MCF 10A (cell line): ENCODE measurements at regions not wholly inside any gene's neighbourhood (a gene's known extent, or its start where the extent isn't known, plus 50 kb on each side); places are given as distances from the start of the nearest gene placed in this dataset.
A peak's percentile ranks its signal among the peaks of the same experiment; 100 is the strongest.

Experiments used
- BruUV-seq: library from RNA; stranded (reverse); fragments of 400-500 nt; replicated peaks from 2 replicates; lab custom pipeline; 2021; lab: Mats Ljungman, UMichigan
- CTCF ChIA-PET: fragments of 300-600 bp; sonication (Branson Sonifier 250); formaldehyde crosslinking; extraction: SDS; loops from one replicate; lab custom pipeline; 2021; ENCODE audit warnings: antibody characterized with exemption, inconsistent platforms; lab: Yijun Ruan, JAX
- POLR2A ChIA-PET: fragments of 300-600, 350-650 bp; sonication (Branson Sonifier 250); formaldehyde crosslinking; extraction: SDS; loops from one replicate; lab custom pipeline; 2020; ENCODE audit warnings: antibody characterized with exemption, inconsistent platforms; lab: Yijun Ruan, JAX
- DNase-seq: peaks from one replicate; pipeline ENCODE4 v3.0.0-alpha.2; 2018; ENCODE audit not compliant: unreplicated experiment
- H3K27ac Mint-ChIP-seq: one replicate; pipeline ENCODE4 v1.8.0; 2022; ENCODE audit warnings: mild to moderate bottlenecking, low read depth, mixed read lengths; ENCODE audit not compliant: unreplicated experiment
- H3K27me3 Mint-ChIP-seq: one replicate; pipeline ENCODE4 v1.8.0; 2022; ENCODE audit warnings: mixed read lengths; ENCODE audit not compliant: insufficient read depth, unreplicated experiment
- H3K36me3 Mint-ChIP-seq: one replicate; pipeline ENCODE4 v1.8.0; 2022; ENCODE audit warnings: mild to moderate bottlenecking, moderate library complexity, mixed read lengths; ENCODE audit not compliant: insufficient read depth, unreplicated experiment
- H3K4me1 Mint-ChIP-seq: one replicate; pipeline ENCODE4 v1.8.0; 2022; ENCODE audit warnings: mixed read lengths; ENCODE audit not compliant: insufficient read depth, unreplicated experiment
- H3K4me3 Mint-ChIP-seq: one replicate; pipeline ENCODE4 v1.8.0; 2022; ENCODE audit warnings: mild to moderate bottlenecking, moderate library complexity, mixed read lengths; ENCODE audit not compliant: unreplicated experiment
- H3K9me3 Mint-ChIP-seq: one replicate; pipeline ENCODE4 v1.8.0; 2022; ENCODE audit warnings: mixed read lengths; ENCODE audit not compliant: unreplicated experiment
- intact Hi-C: fragments of 100-400 bp; cut with micrococcal nuclease; formaldehyde crosslinking; loops from 2 replicates; pipeline ENCODE4 v1.14.1; 2022
- TF ChIP-seq, protein P1 (sequence below): fragments of 200-600 bp; IDR thresholded peaks from one replicate; pipeline ENCODE4 v1.8.0; 2022; ENCODE audit warnings: antibody characterized with exemption, mild to moderate bottlenecking; ENCODE audit not compliant: unreplicated experiment

DNA sequence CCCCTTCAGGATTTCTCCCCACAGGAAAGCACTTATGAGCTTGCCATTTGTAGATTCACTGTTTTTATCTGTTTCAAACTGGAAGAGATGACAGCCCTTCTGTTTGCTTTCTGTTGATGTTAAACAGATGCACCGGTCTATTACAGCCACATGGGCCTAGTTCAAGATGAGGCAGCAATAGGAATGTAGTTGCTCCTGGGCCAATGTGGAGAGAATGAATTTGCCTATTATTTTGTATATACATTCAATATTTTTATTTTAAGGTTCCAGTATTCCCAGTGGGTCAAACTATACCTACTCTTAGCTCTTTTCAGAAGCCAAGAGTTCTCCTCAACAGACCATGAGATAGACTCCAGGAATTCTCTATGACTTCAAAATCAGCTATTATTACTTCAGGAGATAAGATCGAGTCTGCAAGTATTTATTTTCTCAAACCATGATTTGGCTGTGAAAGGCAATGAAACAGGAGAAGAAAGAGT, 461.6 kb downstream of the RASEF start:
- Mint-ChIP-seq H3K36me3 (no peaks in the 10 kb centered on the region), H3K4me1 (no peaks in the 10 kb centered on the region), H3K4me3 (no peak overlapping the region), H3K9me3 (no peaks in the 10 kb centered on the region), H3K27ac (no peak overlapping the region), H3K27me3 (no peaks in the 10 kb centered on the region)
- intact Hi-C loops: loop anchor here (10.0 kb wide), 1 partner anchor 1077 kb away; no protein-coding TSS in a partner anchor
- POLR2A ChIA-PET: interaction anchor here (0.6 kb wide), 1 partner anchor 24 kb away, joined by 3 read pairs; no protein-coding TSS in a partner anchor
- DNase-seq: no peak
- no TSS peak for BruUV-seq
- TF ChIP-seq, protein P1, sequence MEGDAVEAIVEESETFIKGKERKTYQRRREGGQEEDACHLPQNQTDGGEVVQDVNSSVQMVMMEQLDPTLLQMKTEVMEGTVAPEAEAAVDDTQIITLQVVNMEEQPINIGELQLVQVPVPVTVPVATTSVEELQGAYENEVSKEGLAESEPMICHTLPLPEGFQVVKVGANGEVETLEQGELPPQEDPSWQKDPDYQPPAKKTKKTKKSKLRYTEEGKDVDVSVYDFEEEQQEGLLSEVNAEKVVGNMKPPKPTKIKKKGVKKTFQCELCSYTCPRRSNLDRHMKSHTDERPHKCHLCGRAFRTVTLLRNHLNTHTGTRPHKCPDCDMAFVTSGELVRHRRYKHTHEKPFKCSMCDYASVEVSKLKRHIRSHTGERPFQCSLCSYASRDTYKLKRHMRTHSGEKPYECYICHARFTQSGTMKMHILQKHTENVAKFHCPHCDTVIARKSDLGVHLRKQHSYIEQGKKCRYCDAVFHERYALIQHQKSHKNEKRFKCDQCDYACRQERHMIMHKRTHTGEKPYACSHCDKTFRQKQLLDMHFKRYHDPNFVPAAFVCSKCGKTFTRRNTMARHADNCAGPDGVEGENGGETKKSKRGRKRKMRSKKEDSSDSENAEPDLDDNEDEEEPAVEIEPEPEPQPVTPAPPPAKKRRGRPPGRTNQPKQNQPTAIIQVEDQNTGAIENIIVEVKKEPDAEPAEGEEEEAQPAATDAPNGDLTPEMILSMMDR: no peak
- CTCF ChIA-PET: interaction anchor here (0.5 to 0.6 kb wide), 2 partner anchors 69 to 692 kb away, joined by 3 to 4 read pairs; no protein-coding TSS in a partner anchor

DNA sequence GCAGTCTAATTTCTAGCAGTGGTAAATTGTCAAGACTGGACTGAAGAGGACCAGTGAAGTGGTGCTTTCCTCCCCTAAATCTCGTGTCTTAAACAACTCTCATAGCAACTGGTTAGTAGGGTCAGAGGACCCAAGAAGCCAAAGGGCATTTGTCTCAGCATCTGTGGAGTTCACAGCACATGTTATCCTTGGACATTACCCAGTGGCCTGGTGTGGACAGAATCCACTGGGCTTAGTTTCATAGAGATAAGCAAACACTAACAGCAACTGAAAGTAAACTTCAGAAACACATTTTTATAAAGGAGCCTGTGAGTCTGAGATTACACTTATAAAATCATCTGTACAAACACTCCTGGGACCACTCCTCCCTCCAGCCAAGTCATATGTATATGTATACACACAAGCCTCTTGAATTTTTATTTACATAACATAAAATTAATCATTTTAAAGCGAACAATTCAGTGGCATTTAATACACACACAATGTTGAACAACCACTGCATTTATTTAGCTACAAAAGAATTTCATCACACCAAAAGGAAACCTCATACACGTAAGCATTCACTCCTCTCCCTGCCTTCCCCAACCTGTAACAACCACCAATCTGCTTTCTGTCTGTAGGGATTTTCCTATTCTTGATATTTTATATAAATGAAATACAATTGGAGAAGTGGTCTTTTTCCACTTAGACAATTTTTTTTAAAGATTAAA, 457.8 kb downstream of the RASEF start:
- ChIA-PET POLR2A (interaction anchor here (0.5 kb wide), 1 partner anchor 919 kb away, joined by 3 read pairs; no protein-coding TSS in a partner anchor), CTCF (interaction anchor here (0.5 to 3.6 kb wide), 13 partner anchors 10 to 1082 kb away, joined by 3 to 56 read pairs (median 3); no protein-coding TSS in a partner anchor)
- H3K4me3 Mint-ChIP-seq: no peak overlapping the region
- no peaks in the 10 kb centered on the region for H3K36me3 Mint-ChIP-seq
- intact Hi-C loops: loop anchor here (5.0 to 10.0 kb wide), 2 partner anchors 1080 to 1998 kb away; no protein-coding TSS in a partner anchor
- no peaks in the 10 kb centered on the region for H3K9me3 Mint-ChIP-seq
- H3K27ac Mint-ChIP-seq: peak overlapping the region; percentile 49
- H3K4me1 Mint-ChIP-seq: no peaks in the 10 kb centered on the region
- no peak for DNase-seq
- no peaks in the 10 kb centered on the region for H3K27me3 Mint-ChIP-seq
- TF ChIP-seq, protein P1: no peak
- BruUV-seq: no TSS peak

DNA sequence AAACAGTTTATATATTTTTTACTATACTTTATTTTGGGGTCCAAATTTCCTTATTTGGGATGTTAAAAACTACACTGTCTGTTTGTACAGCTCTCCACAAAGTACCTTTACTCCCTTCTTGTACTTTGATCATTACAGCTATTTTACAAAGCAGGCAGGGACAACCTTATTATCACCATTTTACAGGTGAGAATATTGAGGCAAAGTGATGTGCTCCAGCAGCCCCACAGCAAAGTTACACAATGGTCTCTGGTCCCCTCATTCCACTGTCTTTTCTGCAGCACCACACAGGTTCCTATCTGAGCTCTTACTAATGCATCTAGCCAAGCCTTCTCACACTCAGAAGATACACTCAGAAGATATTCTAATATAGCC, 457.3 kb downstream of the RASEF start:
- H3K4me1 Mint-ChIP-seq: no peaks in the 10 kb centered on the region
- no peak overlapping the region for H3K27ac Mint-ChIP-seq
- CTCF ChIA-PET: interaction anchor here (0.5 to 3.6 kb wide), 26 partner anchors 9 to 1679 kb away, joined by 3 to 56 read pairs (median 3); no protein-coding TSS in a partner anchor
- no peaks in the 10 kb centered on the region for H3K36me3 Mint-ChIP-seq
- POLR2A ChIA-PET: interaction anchor here (0.5 kb wide), 1 partner anchor 919 kb away, joined by 3 read pairs; no protein-coding TSS in a partner anchor
- no TSS peak for BruUV-seq
- no peak overlapping the region for H3K4me3 Mint-ChIP-seq
- no peak for DNase-seq
- TF ChIP-seq, protein P1: no peak
- intact Hi-C loops: loop anchor here (2.0 to 10.0 kb wide), 4 partner anchors 73 to 1998 kb away; partner anchors contain the start of gene TLE1
- no peaks in the 10 kb centered on the region for H3K27me3 Mint-ChIP-seq
- no peaks in the 10 kb centered on the region for H3K9me3 Mint-ChIP-seq

DNA sequence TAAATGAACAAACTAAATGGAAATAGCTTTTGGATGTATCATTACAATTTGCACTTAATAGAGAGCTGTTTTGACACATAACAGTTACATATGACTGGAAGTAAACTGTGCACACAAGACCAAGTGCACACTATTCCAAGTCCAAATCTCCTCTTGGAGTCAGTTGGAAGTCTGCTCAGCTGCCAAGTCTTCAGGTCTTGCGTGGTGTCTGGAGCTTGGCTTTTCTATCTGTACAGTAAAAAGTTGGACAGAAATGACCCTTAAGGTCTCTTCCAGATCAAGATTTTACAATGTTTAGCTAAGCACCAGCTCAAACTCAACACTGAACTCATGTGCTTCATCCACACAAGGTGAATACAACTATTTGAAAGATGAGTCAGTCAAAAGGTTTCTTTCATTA, 456.9 kb downstream of the RASEF start:
- H3K4me1 Mint-ChIP-seq: no peaks in the 10 kb centered on the region
- intact Hi-C loops: loop anchor here (2.0 to 10.0 kb wide), 4 partner anchors 73 to 1999 kb away; partner anchors contain the start of gene TLE1

More for the DNA sequence above, 456.9 kb downstream of the RASEF start:
- no peaks in the 10 kb centered on the region for H3K9me3 Mint-ChIP-seq
- no peak overlapping the region for H3K4me3 Mint-ChIP-seq
- TF ChIP-seq, protein P1: no peak
- BruUV-seq: no TSS peak
- CTCF ChIA-PET: interaction anchor here (0.5 to 3.6 kb wide), 47 partner anchors 9 to 1978 kb away, joined by 3 to 56 read pairs (median 3); no protein-coding TSS in a partner anchor
- DNase-seq: no peak
- H3K27ac Mint-ChIP-seq: no peak overlapping the region
- POLR2A ChIA-PET: interaction anchor here (0.8 to 1.1 kb wide), 2 partner anchors 69 to 749 kb away, joined by 3 read pairs; no protein-coding TSS in a partner anchor
- no peaks in the 10 kb centered on the region for H3K36me3 Mint-ChIP-seq
- no peaks in the 10 kb centered on the region for H3K27me3 Mint-ChIP-seq
